ENCODE measurements at regions not wholly inside any gene's neighbourhood (a gene's known extent, or its start where the extent isn't known, plus 50 kb on each side); places are given as distances from the start of the nearest gene placed in this dataset.

- H3K9ac ChIP-seq (ENCODE audit: low read depth in 1 of 2, low read length in 2 of 2) = no peak overlapping the region
- DNase-seq (ENCODE audit: low spot score) = no peak
- H3K4me1 ChIP-seq (ENCODE audit: control insufficient read depth in 4 of 4, insufficient read depth in 4 of 4, low read length in 3 of 4) = no peaks in the 10 kb centered on the region
- no peak overlapping the region for H3K27ac ChIP-seq (ENCODE audit: low read depth in 1 of 2, low read length in 2 of 2)
- H3K9me3 ChIP-seq (ENCODE audit: control insufficient read depth in 4 of 4, low read length in 3 of 4) = no peaks in the 10 kb centered on the region
- H3K36me3 ChIP-seq (ENCODE audit: control insufficient read depth in 4 of 4, insufficient read depth in 3 of 4, low read depth in 1 of 4, low read length in 3 of 4) = no peaks in the 10 kb centered on the region
- H3K4me3 ChIP-seq (ENCODE audit: low read depth in 1 of 3, low read length in 3 of 3) = no peak overlapping the region
- TF ChIP-seq HNF4A (conservative IDR thresholded peaks at IDR 0.05) = no peak
- no peak for TF ChIP-seq YY1 (IDR thresholded peaks at IDR 0.05)
- no peak for TF ChIP-seq JUND (IDR thresholded peaks at IDR 0.05)
- no peak for TF ChIP-seq FOXA2 (IDR thresholded peaks at IDR 0.05)
- TF ChIP-seq FOXA1 (IDR thresholded peaks at IDR 0.05) = no peak
- no peak for TF ChIP-seq MAX (IDR thresholded peaks at IDR 0.05)
- TF ChIP-seq TAF1 (conservative IDR thresholded peaks at IDR 0.05) = no peak
- no peak for TF ChIP-seq REST (IDR thresholded peaks at IDR 0.05)
- no peak for TF ChIP-seq EGR1 (IDR thresholded peaks at IDR 0.05; ENCODE audit: low read depth in 2 of 2)
- no peak for TF ChIP-seq RXRA (IDR thresholded peaks at IDR 0.05)
- TF ChIP-seq SP1 (IDR thresholded peaks at IDR 0.05) = no peak
- no peak for TF ChIP-seq RAD21 (IDR thresholded peaks at IDR 0.05)
- no peak for TF ChIP-seq ATF3 (IDR thresholded peaks at IDR 0.05)
- no peak for TF ChIP-seq NR2F2 (IDR thresholded peaks at IDR 0.05)
- TF ChIP-seq CTCF (IDR thresholded peaks at IDR 0.05; ENCODE audit: low read depth, low read length, missing input control) = no peak
- TF ChIP-seq GABPA (IDR thresholded peaks at IDR 0.05 in 1 of 2, conservative IDR thresholded peaks at IDR 0.05 in 1 of 2) = no peak
- no peak for TF ChIP-seq HNF4G (IDR thresholded peaks at IDR 0.05)
- TF ChIP-seq ZBTB33 (IDR thresholded peaks at IDR 0.05) = no peak
- H3K27me3 ChIP-seq (ENCODE audit: control insufficient read depth in 4 of 4, insufficient read depth in 4 of 4, low read length in 3 of 4) = peaks cover 0 to 15% (median 0%) of the 10 kb centered on the region in 4 donors
These were observed 178.1 kb upstream of the TCF21 start for GRCh38 chr6:133710826-133711225.
